A549 (cell line): ENCODE measurements at regions not wholly inside any gene's neighbourhood (a gene's known extent, or its start where the extent isn't known, plus 50 kb on each side); places are given as distances from the start of the nearest gene placed in this dataset.

Experiments used
- ATAC-seq, 2 experiments: fragments of 200-7000 bp in 1 of 2; fragments of >200 bp in 1 of 2; cut with Nextera tagmentation in 1 of 2; cut with Tn5 transposase in 1 of 2; 3 replicates each; pipeline versions ENCODE4 v1.8.0 to v1.9.1; 2018 to 2020; ENCODE audit warnings: mild to moderate bottlenecking in 1 of 2, moderate library complexity in 1 of 2
- CTCF ChIA-PET: fragments of 300-600 bp; sonication (Branson Sonifier 250); formaldehyde crosslinking; extraction: SDS; loops from one replicate; lab custom pipeline; 2021; ENCODE audit warnings: antibody characterized with exemption, inconsistent platforms; lab: Yijun Ruan, JAX
- POLR2A ChIA-PET: fragments of 350-600 bp; formaldehyde crosslinking; extraction: SDS; loops from one replicate; lab custom pipeline; 2021; ENCODE audit warnings: antibody characterized with exemption, inconsistent platforms; lab: Yijun Ruan, JAX
- DNase-seq, 2 experiments: peaks; one replicate each; pipeline versions ENCODE4 v3.0.0 to v3.0.0-alpha.2; 2011 to 2016; ENCODE audit warnings: low read depth in 1 of 2, low spot score in 1 of 2
- FAIRE-seq: peaks from 2 replicates; lab custom pipeline; 2011; peaks lifted over from hg19 to GRCh38; lab: Jason Lieb, UNC
- H3K27ac ChIP-seq, 2 experiments: fragments of >200 bp; sonication (Bioruptor Twin); formaldehyde crosslinking; 3 replicates each; pipeline ENCODE4 v1.5.1; 2016 to 2017
- H3K4me1 ChIP-seq: fragments of >200 bp; sonication (Bioruptor Twin); formaldehyde crosslinking; 3 replicates; pipeline ENCODE4 v1.6.1; 2016
- H3K4me2 ChIP-seq: fragments of >200 bp; sonication (Bioruptor Twin); formaldehyde crosslinking; 3 replicates; pipeline ENCODE4 v1.6.1; 2016
- H3K4me3 ChIP-seq: fragments of >200 bp; sonication (Bioruptor Twin); formaldehyde crosslinking; 3 replicates; pipeline ENCODE4 v1.5.1; 2016
- H3K9me3 ChIP-seq: fragments of >200 bp; sonication (Bioruptor Twin); formaldehyde crosslinking; 3 replicates; pipeline ENCODE4 v1.6.1; 2016
- ATOH8 ChIP-seq: fragments of 250-450 bp; sonication (Bioruptor Pico); IDR thresholded peaks from 2 replicates; pipeline ENCODE4 v1.5.0; 2020; ENCODE audit warnings: low read depth, mild to moderate bottlenecking, moderate library complexity
- BCL3 ChIP-seq: fragments of >200 bp; sonication (Bioruptor Twin); formaldehyde crosslinking; IDR thresholded peaks from 3 replicates; pipeline ENCODE4 v1.6.1; 2016
- CBX2 ChIP-seq: fragments of 200-600 bp; sonication (generic); IDR thresholded peaks from 2 replicates; pipeline ENCODE4 v1.6.1; 2016; ENCODE audit warnings: low read depth, mild to moderate bottlenecking, borderline replicate concordance
- CEBPB ChIP-seq, 2 experiments: fragments of >200 bp in 1 of 2; sonication (Bioruptor Twin) in 1 of 2; formaldehyde crosslinking in 1 of 2; IDR thresholded peaks; 2 replicates each; pipeline ENCODE4 v1.6.1; 2012 to 2016
- CTCF ChIP-seq: fragments of >200 bp; sonication (Bioruptor Twin); formaldehyde crosslinking; IDR thresholded peaks from 3 replicates; pipeline ENCODE4 v1.5.1; 2016
- E2F6 ChIP-seq: IDR thresholded peaks from 2 replicates; pipeline ENCODE4 v1.6.1; 2012; ENCODE audit warnings: low read depth, borderline replicate concordance
- ELK1 ChIP-seq: fragments of 150-350 bp; IDR thresholded peaks from 2 replicates; pipeline ENCODE4 v1.6.1; 2014; ENCODE audit warnings: low read depth, mild to moderate bottlenecking, low read length
- FOSB ChIP-seq: fragments of 250-450 bp; sonication (Bioruptor Pico); IDR thresholded peaks from 2 replicates; pipeline ENCODE4 v1.5.0; 2020; ENCODE audit warnings: mild to moderate bottlenecking, moderate library complexity
- FOSL2 ChIP-seq, 2 experiments: fragments of 450-650 bp in 1 of 2; fragments of >200 bp in 1 of 2; sonication (Bioruptor Twin) in 1 of 2; formaldehyde crosslinking; IDR thresholded peaks; 2 replicates each; pipeline versions ENCODE4 v1.5.0 to v1.6.1; 2016 to 2020; ENCODE audit warnings: mild to moderate bottlenecking in 1 of 2, moderate library complexity in 1 of 2
- HOXA7 ChIP-seq: fragments of 250-450 bp; sonication (Bioruptor Pico); IDR thresholded peaks from 2 replicates; pipeline ENCODE4 v1.5.0; 2020; ENCODE audit warnings: mild to moderate bottlenecking, moderate library complexity
- HOXB5 ChIP-seq: fragments of 250-450 bp; sonication (Bioruptor Pico); IDR thresholded peaks from 2 replicates; pipeline ENCODE4 v1.5.0; 2020; ENCODE audit warnings: mild to moderate bottlenecking, moderate library complexity
- KDM5A ChIP-seq: fragments of 200-600 bp; sonication (generic); IDR thresholded peaks from 2 replicates; pipeline ENCODE4 v1.6.1; 2016; ENCODE audit warnings: antibody characterized with exemption, mild to moderate bottlenecking
- NPAS2 ChIP-seq: fragments of 250-450 bp; sonication (Bioruptor Pico); IDR thresholded peaks from 2 replicates; pipeline ENCODE4 v1.8.0; 2022; ENCODE audit warnings: mild to moderate bottlenecking, moderate library complexity, borderline replicate concordance
- PBX3 ChIP-seq: IDR thresholded peaks from 2 replicates; pipeline ENCODE4 v1.6.1; 2012
- PHF8 ChIP-seq: fragments of 200-600 bp; sonication (generic); IDR thresholded peaks from 2 replicates; pipeline ENCODE4 v1.6.1; 2016; ENCODE audit warnings: low read depth, mild to moderate bottlenecking, antibody characterized with exemption, moderate library complexity, borderline replicate concordance
- RNF2 ChIP-seq: fragments of 200-600 bp; sonication (generic); IDR thresholded peaks from 2 replicates; pipeline ENCODE4 v1.6.1; 2016; ENCODE audit warnings: low read depth, mild to moderate bottlenecking, antibody characterized with exemption, moderate library complexity, borderline replicate concordance
- TFCP2L1 ChIP-seq: fragments of 250-450 bp; sonication (Bioruptor Pico); IDR thresholded peaks from 2 replicates; pipeline ENCODE4 v1.5.0; 2021; ENCODE audit warnings: mild to moderate bottlenecking
- ZNF302 ChIP-seq: fragments of 250-450 bp; sonication (Bioruptor Pico); IDR thresholded peaks from 2 replicates; pipeline ENCODE4 v1.9.0; 2021; ENCODE audit warnings: inconsistent platforms, mild to moderate bottlenecking, moderate library complexity
- ZSCAN20 ChIP-seq: fragments of 250-450 bp; sonication (Bioruptor Pico); IDR thresholded peaks from 2 replicates; pipeline ENCODE4 v1.8.0; 2022; ENCODE audit warnings: mild to moderate bottlenecking, moderate library complexity
- WGBS: methylation state at CpG from one replicate; pipeline ENCODE4 v1.1.6; 2017; ENCODE audit errors: missing lambda C conversion rate; 5-methylcytosine and 5-hydroxymethylcytosine counted together

- H3K4me2 ChIP-seq: no peak overlapping the region
- 76% methylated on average over 45 of the region's 45 CpGs for WGBS
- no peak for FAIRE-seq
- ChIA-PET CTCF (no interaction called here), POLR2A (no interaction called here)
- H3K4me1 ChIP-seq: no peaks in the 10 kb centered on the region
- TF ChIP-seq NPAS2 (CRISPR knock-in tag) (no peak), CTCF (no peak)
- ATAC-seq: no peak
- no peak overlapping the region for H3K27ac ChIP-seq
- H3K4me3 ChIP-seq: no peak overlapping the region
- no peaks in the 10 kb centered on the region for H3K9me3 ChIP-seq
- no peak for DNase-seq
These were observed 74.3 kb upstream of the PPP2R3B start for GRCh38 chrX:460823-461640.

GRCh38 chrX:462853-463252 is 76.1 kb upstream of the PPP2R3B start:
- no peaks in the 10 kb centered on the region for H3K9me3 ChIP-seq
- TF ChIP-seq PBX3: no peak
- no peak for TF ChIP-seq CEBPB (IDR thresholded peaks at IDR 0.05)
- TF ChIP-seq CBX2: no peak
- no peak for TF ChIP-seq ZNF302 (CRISPR knock-in tag)
- no peak for TF ChIP-seq ZSCAN20 (CRISPR knock-in tag)
- no peak for TF ChIP-seq HOXB5 (CRISPR knock-in tag)
- no peak for TF ChIP-seq KDM5A
- no peak for TF ChIP-seq ATOH8 (CRISPR knock-in tag)
- no peak for TF ChIP-seq FOSL2 (IDR thresholded peaks at IDR 0.05)
- TF ChIP-seq FOSL2 (CRISPR knock-in tag; IDR thresholded peaks at IDR 0.05): no peak
- TF ChIP-seq TFCP2L1 (CRISPR knock-in tag): no peak
- no peak for TF ChIP-seq BCL3
- no peak for ATAC-seq
- H3K4me3 ChIP-seq: no peak overlapping the region
- no peak for FAIRE-seq
- no peak for DNase-seq
- CTCF ChIA-PET: no interaction called here
- H3K4me2 ChIP-seq: no peak overlapping the region
- 39% methylated on average over 21 of the region's 21 CpGs for WGBS
- H3K27ac ChIP-seq: no peak overlapping the region
- no peaks in the 10 kb centered on the region for H3K4me1 ChIP-seq
- POLR2A ChIA-PET: no interaction called here

- POLR2A ChIA-PET: no interaction called here
- WGBS: 57% methylated on average over 32 of the region's 32 CpGs
- no peak for TF ChIP-seq HOXA7
- no peak for TF ChIP-seq RNF2
- no peak for TF ChIP-seq ZSCAN20 (CRISPR knock-in tag)
- no peak for TF ChIP-seq FOSB
- TF ChIP-seq ELK1: no peak
- TF ChIP-seq PHF8: no peak
- TF ChIP-seq E2F6: no peak
These were observed 78.9 kb upstream of the PPP2R3B start for GRCh38 chrX:465418-466215.

More at GRCh38 chrX:465418-466215, 78.9 kb upstream of the PPP2R3B start:
- FAIRE-seq: no peak
- no peak for DNase-seq
- Histone ChIP-seq H3K4me3 (no peak overlapping the region), H3K4me1 (no peaks in the 10 kb centered on the region), H3K4me2 (no peak overlapping the region), H3K9me3 (no peaks in the 10 kb centered on the region), H3K27ac (no peak overlapping the region)
- CTCF ChIA-PET: no interaction called here
- no peak for ATAC-seq
